Mucosa of stomach (tissue), 1 donor: ENCODE measurements at regions not wholly inside any gene's neighbourhood (a gene's known extent, or its start where the extent isn't known, plus 50 kb on each side); places are given as distances from the start of the nearest gene placed in this dataset.
"Not testable (repeated sequence)": the region's sequence is repeated elsewhere in the genome, so short reads cannot be mapped to it uniquely, and the experiment has no call there.

ENCODE experiments used
- H3K27me3 ChIP-seq: one replicate; pipeline ENCODE4 v1.7.0; 2013; ENCODE audit warnings: mild to moderate bottlenecking, low read length; ENCODE audit not compliant: control insufficient read depth, insufficient read depth
- H3K36me3 ChIP-seq: one replicate; pipeline ENCODE4 v1.7.0; 2013; ENCODE audit warnings: low read length; ENCODE audit not compliant: control insufficient read depth, insufficient read depth
- H3K4me1 ChIP-seq: one replicate; pipeline ENCODE4 v1.7.0; 2013; ENCODE audit warnings: mild to moderate bottlenecking, low read length; ENCODE audit not compliant: control insufficient read depth, insufficient read depth
- H3K4me3 ChIP-seq: one replicate; pipeline ENCODE4 v1.7.0; 2013; ENCODE audit warnings: low read length
- H3K9ac ChIP-seq: one replicate; pipeline ENCODE4 v1.7.0; 2013; ENCODE audit warnings: mild to moderate bottlenecking, low read length, moderate library complexity
- H3K9me3 ChIP-seq: one replicate; pipeline ENCODE4 v1.7.0; 2013; ENCODE audit warnings: mild to moderate bottlenecking, low read length, moderate library complexity; ENCODE audit not compliant: control insufficient read depth
- donor health status: Pancreatic carcinoma.

- Histone ChIP-seq H3K27me3 (no peaks in the 10 kb centered on the region), H3K9me3 (no peaks in the 10 kb centered on the region), H3K36me3 (no peaks in the 10 kb centered on the region), H3K4me3 (no peak overlapping the region), H3K9ac (no peak overlapping the region), H3K4me1 (no peaks in the 10 kb centered on the region)
Measured at GRCh38 chr3:139222100-139222657, 121.6 kb upstream of the MRPS22 start.

DNA sequence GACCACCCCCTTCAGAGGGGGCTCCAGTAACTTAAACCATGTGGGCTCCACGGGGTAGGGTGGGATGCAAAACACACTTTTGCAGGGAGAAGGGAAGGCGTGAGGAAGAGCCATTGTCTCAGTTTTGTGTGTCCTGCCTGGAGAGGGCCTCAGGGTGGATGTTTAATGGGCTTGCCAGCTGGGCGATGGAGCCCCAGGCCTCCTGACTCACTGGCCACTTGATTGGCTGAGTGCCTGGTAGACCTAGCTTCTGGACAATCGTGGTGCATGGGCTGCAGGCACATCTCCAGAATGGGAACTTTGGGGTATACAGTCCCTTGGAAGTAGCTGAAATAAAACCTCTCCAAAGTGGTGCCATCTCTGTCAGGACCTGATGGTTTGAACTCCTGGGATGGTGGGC is 118.3 kb upstream of the MRPS22 start:
- Histone ChIP-seq H3K36me3 (no peaks in the 10 kb centered on the region), H3K27me3 (no peaks in the 10 kb centered on the region), H3K9me3 (no peaks in the 10 kb centered on the region), H3K4me1 (no peaks in the 10 kb centered on the region), H3K9ac (no peak overlapping the region), H3K4me3 (no peak overlapping the region)

DNA sequence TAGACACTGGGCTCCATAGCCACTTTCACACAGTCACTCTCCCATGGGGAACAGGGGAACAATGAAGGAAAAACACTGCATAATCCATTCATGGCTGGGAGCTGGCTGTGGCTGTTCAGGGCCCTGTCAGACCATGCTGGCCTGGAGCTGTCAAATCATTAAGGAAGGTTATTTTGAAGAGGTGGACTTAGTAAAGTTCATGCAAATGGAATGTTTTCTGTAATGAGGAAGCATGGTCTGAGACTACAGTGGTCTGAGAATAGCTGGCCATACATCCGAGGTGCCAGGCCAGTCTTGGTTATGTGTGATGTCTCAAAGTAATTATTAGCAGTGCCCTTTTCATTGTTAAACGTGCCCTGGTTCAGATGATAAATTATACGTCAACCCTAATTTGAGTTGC is 117.1 kb upstream of the MRPS22 start:
- Histone ChIP-seq H3K4me3 (no peak overlapping the region), H3K4me1 (no peaks in the 10 kb centered on the region), H3K9me3 (no peaks in the 10 kb centered on the region), H3K27me3 (no peaks in the 10 kb centered on the region), H3K36me3 (no peaks in the 10 kb centered on the region), H3K9ac (no peak overlapping the region)

- Histone ChIP-seq H3K9ac (no peak overlapping the region), H3K4me1 (no peaks in the 10 kb centered on the region)
Measured at GRCh38 chr3:139227165-139227564, 116.7 kb upstream of the MRPS22 start.

DNA sequence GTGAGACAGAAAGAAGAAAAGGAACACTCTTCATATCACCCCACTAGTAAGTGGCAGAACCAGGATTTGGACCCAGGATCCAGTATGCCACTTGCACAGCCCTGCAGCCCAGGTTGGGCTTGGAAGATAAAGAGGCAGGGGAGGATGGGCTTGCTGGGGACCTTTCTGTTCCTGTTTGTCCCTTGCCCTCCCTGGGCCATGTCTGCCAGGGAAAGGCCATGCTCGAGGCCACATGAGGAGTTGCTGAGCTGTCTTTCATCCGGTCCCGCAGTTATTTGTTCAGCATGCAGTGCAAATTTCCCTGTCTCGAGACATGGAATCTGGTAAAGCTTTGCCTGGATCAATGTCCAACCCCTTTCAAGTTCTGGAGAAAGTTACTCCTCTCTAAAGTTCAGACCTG is 116.0 kb upstream of the MRPS22 start:
- Histone ChIP-seq H3K9ac (no peak overlapping the region), H3K27me3 (no peaks in the 10 kb centered on the region)

More at GRCh38 chr3:139227165-139227564, 116.7 kb upstream of the MRPS22 start:
- no peaks in the 10 kb centered on the region for H3K27me3 ChIP-seq
- no peaks in the 10 kb centered on the region for H3K36me3 ChIP-seq
- no peaks in the 10 kb centered on the region for H3K9me3 ChIP-seq
- H3K4me3 ChIP-seq: no peak overlapping the region

DNA sequence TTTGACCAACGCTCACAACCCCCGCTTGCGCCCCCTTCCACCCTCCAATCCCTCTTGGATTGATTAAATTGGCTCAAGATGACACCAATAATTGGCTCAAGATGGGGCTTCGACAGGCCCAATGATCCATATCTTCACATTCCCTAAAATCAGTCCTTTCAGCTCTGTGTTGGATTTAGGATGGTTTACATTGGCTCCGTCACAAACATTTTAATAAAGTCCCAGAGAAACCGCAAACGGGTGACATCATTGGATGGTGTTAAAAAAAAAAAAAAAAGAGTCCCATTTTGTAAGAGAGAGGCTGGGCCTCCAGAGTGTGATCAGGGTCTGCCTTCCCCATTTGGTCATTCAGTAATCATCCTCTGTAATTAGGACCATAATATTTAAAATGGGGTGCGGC is 113.4 kb upstream of the MRPS22 start:
- Histone ChIP-seq H3K9me3 (no peaks in the 10 kb centered on the region), H3K4me3 (no peak overlapping the region), H3K36me3 (no peaks in the 10 kb centered on the region), H3K9ac (no peak overlapping the region), H3K4me1 (no peaks in the 10 kb centered on the region), H3K27me3 (no peaks in the 10 kb centered on the region)

More for the DNA sequence above, 116.0 kb upstream of the MRPS22 start:
- Histone ChIP-seq H3K4me3 (no peak overlapping the region), H3K9me3 (no peaks in the 10 kb centered on the region), H3K4me1 (no peaks in the 10 kb centered on the region), H3K36me3 (no peaks in the 10 kb centered on the region)

DNA sequence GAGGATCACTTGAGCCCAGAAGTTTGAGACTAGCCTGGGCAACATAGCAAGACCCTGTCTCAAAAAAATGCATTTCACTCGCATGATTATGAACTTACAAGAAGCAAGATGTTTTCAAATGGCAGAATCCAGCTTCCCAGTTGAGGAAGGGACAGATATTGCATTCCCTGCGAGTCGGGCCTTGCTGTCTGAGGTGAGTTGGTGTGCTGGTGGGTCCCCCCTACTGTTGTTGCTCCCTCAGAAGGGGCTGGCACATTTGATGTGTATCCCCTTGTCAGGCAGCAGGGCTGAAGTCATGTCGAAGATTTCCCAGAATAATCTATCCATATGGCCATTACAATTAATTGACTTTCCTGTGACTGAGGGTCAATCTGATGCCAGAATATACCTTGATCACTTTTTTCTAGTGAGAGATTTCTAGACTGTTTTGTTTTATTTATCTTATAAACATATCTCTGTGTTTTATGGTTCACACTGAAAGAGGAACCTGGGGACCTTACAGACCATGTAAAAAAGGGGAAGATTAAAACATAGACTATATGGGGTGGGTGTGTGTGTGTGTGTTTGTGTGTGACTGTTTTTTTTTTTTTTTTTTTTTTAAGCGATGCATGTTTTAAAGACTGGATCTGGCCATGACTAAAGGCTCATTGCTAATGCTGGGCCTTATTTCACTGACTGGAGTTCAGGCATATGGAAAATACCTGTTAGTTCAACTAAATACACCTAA is 112.1 kb upstream of the MRPS22 start:
- no peak overlapping the region for H3K4me3 ChIP-seq
- H3K9me3 ChIP-seq: no peaks in the 10 kb centered on the region
- no peaks in the 10 kb centered on the region for H3K27me3 ChIP-seq
- H3K36me3 ChIP-seq: no peaks in the 10 kb centered on the region
- no peaks in the 10 kb centered on the region for H3K4me1 ChIP-seq
- H3K9ac ChIP-seq: no peak overlapping the region

GRCh38 chr3:139232341-139232740 is 111.5 kb upstream of the MRPS22 start:
- not testable (repeated sequence) for H3K9me3 ChIP-seq, H3K4me1 ChIP-seq, H3K4me3 ChIP-seq, H3K36me3 ChIP-seq, H3K9ac ChIP-seq, H3K27me3 ChIP-seq

DNA sequence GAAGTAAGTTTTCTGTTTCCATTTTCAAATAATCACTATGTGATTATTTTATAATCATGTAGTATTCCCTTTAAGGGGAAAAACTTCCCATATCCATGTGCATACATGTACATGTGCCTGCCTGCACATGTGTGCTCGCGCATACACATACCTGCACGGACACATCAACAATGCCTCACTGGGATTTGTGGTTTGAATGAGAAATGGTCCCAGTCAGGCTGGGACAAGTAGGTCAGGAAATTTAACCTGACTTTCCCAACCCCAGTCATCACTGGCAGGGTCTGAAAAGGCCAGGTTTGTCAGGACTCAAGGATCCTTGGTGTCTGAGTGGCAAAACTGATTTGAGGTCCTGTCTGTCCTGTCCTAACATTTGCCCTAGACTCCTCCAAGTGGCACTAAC is 109.3 kb upstream of the MRPS22 start:
- no peak overlapping the region for H3K4me3 ChIP-seq
- H3K9me3 ChIP-seq: no peaks in the 10 kb centered on the region
- H3K27me3 ChIP-seq: no peaks in the 10 kb centered on the region
- H3K9ac ChIP-seq: no peak overlapping the region
- H3K36me3 ChIP-seq: no peaks in the 10 kb centered on the region
- H3K4me1 ChIP-seq: no peaks in the 10 kb centered on the region

DNA sequence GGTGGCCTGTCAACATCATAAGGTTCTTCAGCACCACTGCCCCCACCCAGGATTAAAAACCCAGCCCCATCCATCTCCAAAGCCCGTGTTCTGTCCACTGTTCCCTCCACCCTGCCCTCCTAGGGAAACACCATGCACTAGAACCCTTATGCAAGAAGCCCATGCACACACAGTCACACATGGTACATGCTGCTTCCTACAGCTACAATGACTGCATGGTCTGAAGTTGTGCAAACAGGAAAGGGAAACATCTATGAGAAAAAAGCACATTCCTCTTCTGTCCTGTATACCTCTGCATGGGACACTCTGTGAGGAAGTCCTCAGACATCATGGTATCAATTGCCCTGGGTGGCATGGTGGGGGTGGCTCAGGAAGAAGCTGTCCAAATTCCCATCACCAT is 108.6 kb upstream of the MRPS22 start:
- Histone ChIP-seq H3K9me3 (no peaks in the 10 kb centered on the region), H3K4me1 (no peaks in the 10 kb centered on the region), H3K36me3 (no peaks in the 10 kb centered on the region), H3K9ac (no peak overlapping the region), H3K4me3 (no peak overlapping the region), H3K27me3 (no peaks in the 10 kb centered on the region)

DNA sequence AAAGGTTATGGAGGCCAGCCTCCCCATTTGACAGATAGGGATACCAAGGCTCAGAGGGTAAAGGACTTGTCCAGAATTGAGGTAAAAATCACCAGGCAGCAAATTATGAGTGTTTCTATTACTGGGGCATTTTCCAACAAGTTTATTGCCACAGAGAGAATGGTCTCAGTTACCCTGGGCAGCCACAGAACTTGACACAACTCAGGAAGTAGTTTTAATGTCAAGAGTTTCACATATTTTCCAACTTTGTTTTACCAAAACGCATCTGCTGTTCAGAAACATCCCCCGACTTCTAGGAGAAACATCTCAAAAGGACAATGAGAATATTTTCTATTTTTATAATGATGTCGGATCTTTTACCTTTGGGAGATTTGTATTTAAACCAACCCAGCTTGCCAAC is 107.5 kb upstream of the MRPS22 start:
- no peak overlapping the region for H3K9ac ChIP-seq
- H3K4me1 ChIP-seq: no peaks in the 10 kb centered on the region
- no peak overlapping the region for H3K4me3 ChIP-seq
- peaks cover under 1% of the 10 kb centered on the region for H3K27me3 ChIP-seq
- no peaks in the 10 kb centered on the region for H3K36me3 ChIP-seq
- H3K9me3 ChIP-seq: no peaks in the 10 kb centered on the region

DNA sequence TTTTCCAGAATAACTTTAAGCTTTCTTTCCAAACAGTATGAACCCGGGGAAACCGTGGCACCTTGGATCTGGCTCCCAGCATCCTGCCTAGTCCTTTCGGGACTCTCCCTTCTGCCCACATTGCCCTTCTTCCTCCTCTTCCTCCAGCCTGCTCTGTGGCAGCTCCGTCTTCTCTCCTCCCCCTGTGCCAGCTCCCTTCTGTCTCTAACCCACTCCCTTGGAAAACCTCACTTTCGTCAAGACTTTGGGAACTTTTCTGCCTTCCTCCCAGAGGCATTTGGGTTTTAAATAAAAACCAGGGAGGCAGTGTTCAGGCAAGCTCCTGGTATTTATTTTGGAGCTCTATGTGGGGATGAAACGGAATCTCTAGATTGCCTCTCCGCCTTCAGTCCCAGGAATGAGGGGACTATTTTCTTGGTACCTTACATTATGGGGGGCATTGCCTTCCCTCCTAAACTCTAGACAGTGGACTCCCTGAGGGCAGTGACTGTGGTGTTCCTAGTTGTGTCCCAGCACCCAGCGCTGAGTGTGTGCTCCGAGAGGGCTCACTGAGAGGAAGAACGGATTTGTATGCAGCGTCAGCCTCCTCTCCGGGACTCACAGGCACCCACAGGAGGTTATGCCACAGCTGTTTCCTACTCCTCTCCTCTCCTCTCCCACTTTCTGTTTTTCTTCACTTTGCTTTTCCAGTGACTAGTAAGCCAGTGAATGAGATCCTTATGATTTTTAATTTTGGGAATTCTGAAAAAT is 105.4 kb upstream of the MRPS22 start:
- H3K27me3 ChIP-seq: peaks cover 5% of the 10 kb centered on the region
- H3K9me3 ChIP-seq: no peaks in the 10 kb centered on the region
- no peak overlapping the region for H3K4me3 ChIP-seq
- H3K9ac ChIP-seq: no peak overlapping the region
- H3K4me1 ChIP-seq: no peaks in the 10 kb centered on the region
- no peaks in the 10 kb centered on the region for H3K36me3 ChIP-seq
